Adrenal gland (tissue), 9 donors: ENCODE measurements at regions not wholly inside any gene's neighbourhood (a gene's known extent, or its start where the extent isn't known, plus 50 kb on each side); places are given as distances from the start of the nearest gene placed in this dataset.

Source experiments
- DNase-seq, 7 donors: peaks; one replicate each; pipeline ENCODE4 v3.0.0-alpha.2; 2019 to 2020
- H3K27ac ChIP-seq, 5 donors: fragments of 200-600 bp; sonication (generic) in 4 of 5; 1 replicate in 3 of 5; 2 replicates in 2 of 5; pipeline versions ENCODE4 v1.5.1 to v1.8.0; 2016 to 2020; ENCODE audit warnings: mild to moderate bottlenecking in 1 of 5
- H3K27me3 ChIP-seq: fragments of 200-600 bp; 2 replicates; pipeline ENCODE4 v1.8.0; 2021
- H3K36me3 ChIP-seq, 2 donors: fragments of 200-600 bp; replicated peaks in 1 of 2; 1 replicate in 1 of 2; 2 replicates in 1 of 2; pipeline versions ENCODE4 v1.5.1 to v1.8.0; 2018 to 2022
- H3K4me1 ChIP-seq, 2 donors: fragments of 200-600 bp; replicated peaks in 1 of 2; 1 replicate in 1 of 2; 2 replicates in 1 of 2; pipeline versions ENCODE4 v1.5.1 to v1.8.0; 2018 to 2021
- H3K4me3 ChIP-seq, 4 donors: fragments of 200-600 bp; sonication (generic) in 3 of 4; one replicate each; pipeline ENCODE4 v1.5.1; 2016 to 2018
- H3K9me3 ChIP-seq, 3 donors: fragments of 200-600 bp; sonication (generic) in 1 of 3; replicated peaks in 1 of 3; 1 replicate in 2 of 3; 2 replicates in 1 of 3; pipeline versions ENCODE4 v1.5.1 to v1.8.0; 2016 to 2021
- POLR2A ChIP-seq, 2 donors: fragments of 450-650 bp; IDR thresholded peaks; one replicate each; pipeline ENCODE4 v1.6.1; 2017; ENCODE audit warnings: antibody characterized with exemption in 2 of 2, mild to moderate bottlenecking in 2 of 2, moderate library complexity in 1 of 2
- WGBS, 4 donors: extraction: QIAGEN DNeasy Blood & Tissue Kit in 2 of 4; methylation state at CpG; one replicate each; pipeline versions ENCODE4 v1.1.5 to v1.1.7; 2013 to 2017; 5-methylcytosine and 5-hydroxymethylcytosine counted together
- intact Hi-C, 2 donors: fragments of 100-400 bp; cut with DNase I; formaldehyde crosslinking; loops; one replicate each; pipeline versions ENCODE4 v1.14.1 to v1.15.0; 2022 to 2023
- TF ChIP-seq, protein P1 (sequence below), 6 experiments: fragments of 450-650 bp in 4 of 6; fragments of 200-600 bp in 2 of 6; sonication (generic) in 1 of 6; IDR thresholded peaks; 1 replicate in 5 of 6; 2 replicates in 1 of 6; pipeline versions ENCODE4 v1.5.1 to v1.8.0; 2016 to 2021; ENCODE audit warnings: antibody characterized with exemption in 6 of 6, mild to moderate bottlenecking in 2 of 6, moderate library complexity in 1 of 6
- donor health status: healthy with polysubstance abuse.
- donor health status: Bipolar disorder and iron deficiency.
- donor health status: DM: yes; HTN: yes; CAD: no.
- donor health status: DM: no; HTN: no; CAD: no.
- donor health status: DM: no; HTN: no; CAD: no.

DNA sequence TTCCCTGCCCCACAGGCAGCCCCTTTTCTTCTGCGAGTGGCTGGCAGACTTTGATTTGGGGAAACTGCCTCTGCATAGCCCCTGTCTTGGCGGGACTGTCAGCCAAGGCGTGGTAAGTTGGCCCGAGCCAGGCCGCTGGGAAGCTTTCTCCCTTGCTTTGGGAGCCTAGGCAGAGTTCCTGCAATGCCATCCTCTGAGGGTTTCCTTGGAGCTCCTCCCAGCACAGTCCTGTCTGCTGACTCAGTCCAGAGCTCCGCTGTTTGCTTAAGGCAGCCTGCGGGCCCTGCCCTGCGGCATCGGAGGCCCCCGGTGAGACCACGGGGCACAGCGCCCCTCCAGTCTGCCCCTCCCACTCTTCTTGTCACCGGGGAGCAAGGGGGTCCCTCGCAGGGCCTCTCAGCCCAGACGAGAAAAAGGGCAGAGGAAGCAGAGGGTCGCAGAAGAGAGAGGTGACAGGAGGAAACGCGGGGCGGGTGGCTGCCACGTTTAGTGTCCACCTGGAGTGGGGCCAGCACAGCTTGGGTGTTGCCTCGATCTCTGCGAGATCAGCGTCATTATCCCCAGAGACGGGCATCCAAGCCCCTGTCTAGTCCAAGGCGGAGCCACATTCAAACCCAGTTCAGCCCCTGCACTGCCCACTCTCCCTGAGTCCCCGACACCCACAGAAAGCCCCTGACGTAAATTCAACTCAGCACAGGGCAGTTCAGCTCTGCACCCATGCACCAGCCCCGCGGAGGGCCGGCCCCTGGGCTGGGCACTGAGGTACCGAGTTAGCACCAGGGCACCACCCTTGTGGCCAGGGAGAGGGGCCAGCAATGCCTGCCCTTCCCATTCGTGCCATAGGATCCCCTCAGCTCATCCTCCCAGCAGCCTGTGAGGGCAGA is 59.0 kb upstream of the CHST15 start:
- Histone ChIP-seq H3K27ac (peak overlapping the region in 3 of 5 donors; percentile 6 to 81 (median 57)), H3K4me1 (peaks cover 16 to 30% of the 10 kb centered on the region in 2 donors), H3K4me3 (no peak overlapping the region), H3K9me3 (no peaks in the 10 kb centered on the region), H3K27me3 (no peaks in the 10 kb centered on the region), H3K36me3 (no peaks in the 10 kb centered on the region)
- TF ChIP-seq, protein P1, sequence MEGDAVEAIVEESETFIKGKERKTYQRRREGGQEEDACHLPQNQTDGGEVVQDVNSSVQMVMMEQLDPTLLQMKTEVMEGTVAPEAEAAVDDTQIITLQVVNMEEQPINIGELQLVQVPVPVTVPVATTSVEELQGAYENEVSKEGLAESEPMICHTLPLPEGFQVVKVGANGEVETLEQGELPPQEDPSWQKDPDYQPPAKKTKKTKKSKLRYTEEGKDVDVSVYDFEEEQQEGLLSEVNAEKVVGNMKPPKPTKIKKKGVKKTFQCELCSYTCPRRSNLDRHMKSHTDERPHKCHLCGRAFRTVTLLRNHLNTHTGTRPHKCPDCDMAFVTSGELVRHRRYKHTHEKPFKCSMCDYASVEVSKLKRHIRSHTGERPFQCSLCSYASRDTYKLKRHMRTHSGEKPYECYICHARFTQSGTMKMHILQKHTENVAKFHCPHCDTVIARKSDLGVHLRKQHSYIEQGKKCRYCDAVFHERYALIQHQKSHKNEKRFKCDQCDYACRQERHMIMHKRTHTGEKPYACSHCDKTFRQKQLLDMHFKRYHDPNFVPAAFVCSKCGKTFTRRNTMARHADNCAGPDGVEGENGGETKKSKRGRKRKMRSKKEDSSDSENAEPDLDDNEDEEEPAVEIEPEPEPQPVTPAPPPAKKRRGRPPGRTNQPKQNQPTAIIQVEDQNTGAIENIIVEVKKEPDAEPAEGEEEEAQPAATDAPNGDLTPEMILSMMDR (IDR thresholded peaks at IDR 0.05): no peak
- TF ChIP-seq POLR2A (IDR thresholded peaks at IDR 0.05): no peak
- intact Hi-C loops: no loop called here
- WGBS, 4 donors: 35 to 66% (median 46%) methylated on average over 16 to 32 of the region's 32 CpGs
- DNase-seq: peak in 5 of 7 donors; percentile 38 to 71 (median 42)

DNA sequence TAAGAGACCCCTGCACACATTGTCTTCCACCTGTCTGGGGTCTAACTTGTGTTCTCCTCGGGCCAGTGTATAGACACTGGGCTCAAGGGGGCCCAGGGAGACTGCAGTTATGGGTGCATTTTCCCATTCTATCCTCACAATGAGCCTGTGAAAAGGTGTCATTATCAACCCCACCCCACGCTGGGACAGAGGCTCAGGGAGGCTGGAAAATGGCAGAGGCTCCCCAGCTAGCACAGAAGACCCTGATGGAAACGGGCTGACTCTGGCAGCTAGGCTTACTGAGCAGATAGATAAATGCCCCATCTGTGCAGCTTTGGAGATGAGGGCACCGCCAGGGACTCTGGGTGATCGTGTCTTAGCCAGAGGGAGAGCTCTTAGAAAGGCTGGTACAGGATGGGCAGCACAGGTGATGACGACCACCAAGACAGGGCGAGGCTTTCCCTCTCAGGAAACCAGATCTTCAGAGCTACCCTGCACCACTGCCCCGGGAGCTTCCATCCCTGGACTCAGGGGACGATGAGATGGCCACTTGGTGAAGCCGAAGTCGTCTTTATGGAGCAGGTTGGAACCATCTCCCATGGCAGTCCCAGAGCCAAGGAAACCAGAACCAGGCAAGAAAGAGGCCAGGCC is 58.2 kb upstream of the CHST15 start:
- intact Hi-C loops: no loop called here
- Histone ChIP-seq H3K27me3 (no peaks in the 10 kb centered on the region), H3K4me3 (no peak overlapping the region), H3K27ac (peak overlapping the region in 1 of 5 donors; percentile 81), H3K9me3 (no peaks in the 10 kb centered on the region), H3K4me1 (peaks cover 16 to 22% of the 10 kb centered on the region in 2 donors), H3K36me3 (no peaks in the 10 kb centered on the region)
- TF ChIP-seq POLR2A (IDR thresholded peaks at IDR 0.05): no peak
- TF ChIP-seq, protein P1 (IDR thresholded peaks at IDR 0.05): no peak
- peak in 1 of 7 donors; percentile 5 for DNase-seq
- 80 to 87% (median 85%) methylated on average over 9 to 11 of the region's 11 CpGs for whole genome bisulfite sequencing, 4 donors

DNA sequence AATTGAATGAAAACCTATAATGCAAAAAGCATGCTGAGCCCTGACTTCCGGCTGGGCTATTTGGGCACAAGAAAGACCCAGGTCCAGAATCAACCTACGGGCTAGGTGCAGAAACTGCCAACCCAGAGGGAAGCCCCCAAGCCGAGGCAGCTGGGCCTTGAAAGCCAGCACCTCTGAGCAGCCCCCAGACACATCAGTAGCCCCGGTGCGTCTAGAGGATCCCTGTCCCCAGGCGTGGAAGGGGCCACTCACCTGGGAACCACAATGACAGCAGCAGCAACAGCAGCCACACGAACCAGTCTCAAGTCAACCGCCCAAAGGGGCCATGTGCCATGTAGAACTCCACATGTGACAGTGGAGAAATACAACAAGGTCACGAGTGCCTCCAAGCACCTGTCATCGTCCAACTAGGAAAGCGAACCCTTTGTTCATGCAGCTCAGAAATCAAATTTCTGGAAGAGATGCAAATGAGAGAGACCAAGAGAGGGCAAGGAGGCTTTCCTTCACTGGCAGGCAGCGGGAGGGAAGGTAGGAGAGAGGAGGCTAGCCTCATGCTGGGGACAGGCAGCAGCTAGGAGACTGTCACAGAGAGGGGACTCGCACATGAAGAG is 57.5 kb upstream of the CHST15 start:
- DNase-seq: peak in 1 of 7 donors; percentile 7
- intact Hi-C loops: no loop called here
- no peak for TF ChIP-seq POLR2A (IDR thresholded peaks at IDR 0.05)
- TF ChIP-seq, protein P1 (IDR thresholded peaks at IDR 0.05): no peak

DNA sequence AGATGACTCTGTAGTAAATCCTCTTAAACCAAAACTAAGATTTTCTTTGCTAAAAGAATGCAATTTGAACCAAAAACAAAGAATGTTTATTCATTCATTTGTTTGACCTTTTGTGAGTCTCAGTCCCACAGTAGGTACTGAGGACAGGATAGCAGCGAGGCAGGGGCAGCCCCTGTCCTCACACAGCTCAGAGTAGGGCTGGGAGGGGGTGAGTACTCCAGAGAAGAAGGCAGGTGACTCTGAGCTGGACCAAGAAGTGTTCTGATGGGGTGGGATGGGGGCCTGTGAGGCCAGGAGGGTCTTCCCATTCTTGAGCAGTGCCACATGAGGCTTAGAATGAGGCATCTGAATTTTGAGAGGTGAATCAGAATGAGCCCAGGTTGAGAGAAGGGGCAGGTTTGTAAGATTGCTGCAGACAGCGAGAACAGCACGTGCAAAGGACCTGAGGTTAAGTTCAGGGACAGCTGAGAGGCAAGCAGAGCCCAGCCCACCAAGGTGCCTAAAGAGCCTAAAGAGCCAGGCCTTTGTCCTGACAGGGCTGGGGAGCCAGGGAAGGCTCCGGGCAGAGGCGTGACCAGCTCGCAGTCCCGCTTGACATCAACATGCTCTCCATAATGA is 56.9 kb upstream of the CHST15 start:
- Histone ChIP-seq H3K4me1 (peaks cover 8 to 20% of the 10 kb centered on the region in 2 donors), H3K4me3 (no peak overlapping the region), H3K36me3 (no peaks in the 10 kb centered on the region), H3K27me3 (no peaks in the 10 kb centered on the region), H3K27ac (peak overlapping the region in 1 of 5 donors; percentile 68), H3K9me3 (no peaks in the 10 kb centered on the region)
- intact Hi-C loops: no loop called here
- 87 to 94% (median 91%) methylated on average over 6 to 7 of the region's 7 CpGs for WGBS, 4 donors
- TF ChIP-seq POLR2A (IDR thresholded peaks at IDR 0.05): no peak
- TF ChIP-seq, protein P1 (IDR thresholded peaks at IDR 0.05): no peak
- DNase-seq: no peak

More for the DNA sequence above, 57.5 kb upstream of the CHST15 start:
- no peak overlapping the region for H3K27ac ChIP-seq
- no peaks in the 10 kb centered on the region for H3K36me3 ChIP-seq
- no peak overlapping the region for H3K4me3 ChIP-seq
- WGBS, 4 donors: 75 to 87% (median 84%) methylated on average over 8 to 13 of the region's 13 CpGs
- H3K27me3 ChIP-seq: no peaks in the 10 kb centered on the region
- H3K4me1 ChIP-seq: peaks cover 10 to 17% of the 10 kb centered on the region in 2 donors
- no peaks in the 10 kb centered on the region for H3K9me3 ChIP-seq
